ENCODE measurements at regions not wholly inside any gene's neighbourhood (a gene's known extent, or its start where the extent isn't known, plus 50 kb on each side); places are given as distances from the start of the nearest gene placed in this dataset.

DNA sequence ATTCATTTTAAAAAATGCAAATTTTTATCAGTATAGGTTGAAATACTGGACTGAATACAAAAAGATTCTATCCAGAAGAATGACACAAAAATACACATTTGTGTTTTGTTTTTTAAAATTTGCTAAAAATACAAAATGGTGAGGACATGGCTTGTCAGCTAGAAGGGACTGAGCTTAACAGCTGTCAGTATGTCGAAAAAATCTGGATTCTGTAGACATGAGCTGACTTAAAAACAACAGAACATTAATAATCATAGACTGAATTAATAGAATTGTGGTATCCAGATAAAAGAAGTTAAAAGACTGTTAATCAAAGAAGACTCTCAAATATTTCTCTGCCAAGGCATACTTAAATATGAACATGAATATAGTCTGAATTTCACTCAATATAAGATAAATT lies 244.9 kb upstream of the CBLB start:
- TF ChIP-seq SP1 (IDR thresholded peaks at IDR 0.05): no peak
- no peak for TF ChIP-seq GABPA (IDR thresholded peaks at IDR 0.05 in 1 of 2, conservative IDR thresholded peaks at IDR 0.05 in 1 of 2)
- TF ChIP-seq YY1 (IDR thresholded peaks at IDR 0.05): no peak
- TF ChIP-seq CTCF (IDR thresholded peaks at IDR 0.05; ENCODE audit: low read depth, low read length, missing input control): no peak
- TF ChIP-seq RXRA (IDR thresholded peaks at IDR 0.05): no peak
- no peak for TF ChIP-seq REST (IDR thresholded peaks at IDR 0.05)
- no peak for TF ChIP-seq JUND (IDR thresholded peaks at IDR 0.05)
- TF ChIP-seq TAF1 (conservative IDR thresholded peaks at IDR 0.05): no peak
- TF ChIP-seq ZBTB33 (IDR thresholded peaks at IDR 0.05): no peak
- TF ChIP-seq ATF3 (IDR thresholded peaks at IDR 0.05): no peak
- no peak for TF ChIP-seq MAX (IDR thresholded peaks at IDR 0.05)
- TF ChIP-seq FOXA2 (IDR thresholded peaks at IDR 0.05): no peak

All from liver (tissue), 3 donors.